GM04503 (cell line): ENCODE measurements at regions not wholly inside any gene's neighbourhood (a gene's known extent, or its start where the extent isn't known, plus 50 kb on each side); places are given as distances from the start of the nearest gene placed in this dataset.
A peak's percentile ranks its signal among the peaks of the same experiment; 100 is the strongest.

ENCODE experiments used
- DNase-seq: peaks from one replicate; pipeline ENCODE4 v3.0.0-alpha.2; 2012; ENCODE audit warnings: low read depth

- no peak for DNase-seq
These were observed 1095.1 kb downstream of the GALC start for GRCh38 chr14:86897704-86898513.

DNA sequence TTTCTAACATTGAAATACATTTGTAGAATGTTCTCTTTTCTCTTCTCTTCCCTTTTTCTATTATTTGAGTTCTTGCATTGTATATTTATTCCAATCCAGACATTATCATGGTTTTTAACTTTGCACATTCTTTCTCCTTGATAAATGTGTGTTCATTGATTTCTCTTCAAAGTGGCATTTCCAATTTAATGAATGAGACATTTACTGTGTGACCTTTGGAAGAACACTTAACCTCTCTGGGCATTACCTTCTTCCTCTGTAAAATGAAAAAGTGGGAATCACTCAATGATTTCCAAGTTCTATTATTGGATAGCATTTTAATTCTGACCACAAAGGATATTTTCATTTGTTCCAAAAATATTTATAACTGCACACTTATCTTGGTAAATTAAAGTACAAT is 1095.8 kb downstream of the GALC start:
- DNase-seq, result no peak

DNA sequence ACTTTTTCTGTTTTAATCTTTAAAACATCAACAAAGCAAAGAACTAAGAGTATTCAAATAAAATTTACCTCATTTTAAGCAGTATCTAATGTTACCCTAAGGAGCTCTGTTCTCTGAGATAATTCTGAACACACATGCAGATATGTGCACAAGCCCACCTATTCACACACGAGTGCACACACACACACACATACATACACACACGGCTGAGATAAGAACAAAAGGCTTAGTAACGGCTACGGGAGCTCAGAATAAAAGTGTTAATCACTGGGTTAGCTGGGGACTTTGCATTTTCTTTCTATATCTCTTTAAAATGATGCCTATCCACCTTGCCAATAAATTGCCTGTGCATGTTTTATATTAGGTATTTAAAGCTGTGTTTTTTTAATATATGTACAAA is 1096.3 kb downstream of the GALC start:
- no peak for DNase-seq

DNA sequence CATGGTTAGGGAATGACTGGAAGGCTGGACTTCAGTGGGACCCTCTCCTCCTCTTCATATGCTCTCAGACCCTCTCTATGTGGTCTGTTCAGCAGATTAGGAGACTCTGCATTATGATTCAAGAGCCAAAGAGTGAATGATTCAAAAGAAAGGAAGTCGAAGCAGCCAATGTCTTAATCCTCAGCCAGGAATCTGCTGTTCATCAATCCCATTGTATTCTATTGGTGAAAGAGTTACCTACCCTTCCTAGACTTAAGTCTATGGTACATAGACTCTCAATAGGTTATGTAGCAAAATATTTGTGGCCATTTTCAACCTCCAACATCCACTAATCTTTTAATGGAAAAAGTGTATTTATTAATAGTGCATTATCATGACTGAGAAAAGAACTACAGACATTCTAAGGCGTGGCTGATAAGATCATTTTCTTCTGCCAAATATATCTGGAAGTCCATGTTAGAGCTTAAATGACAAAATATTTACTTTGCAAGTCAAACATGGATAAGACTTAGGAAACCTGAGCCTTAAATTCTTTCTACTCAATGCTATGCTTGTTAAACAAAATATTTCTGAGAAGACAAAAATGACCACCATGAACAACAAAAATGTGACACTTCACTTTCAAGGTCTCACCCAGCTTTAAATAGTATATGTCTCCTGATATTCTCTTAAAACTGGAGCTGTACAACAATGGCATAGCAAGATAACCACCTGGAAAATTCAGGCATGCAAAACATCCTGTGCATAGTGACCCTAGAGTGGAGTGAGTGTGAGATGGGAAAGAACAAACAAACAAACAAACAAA is 1100.6 kb downstream of the GALC start:
- DNase-seq, result no peak

- no peak for DNase-seq
These were observed 1107.7 kb downstream of the GALC start for GRCh38 chr14:86885280-86885679.

DNA sequence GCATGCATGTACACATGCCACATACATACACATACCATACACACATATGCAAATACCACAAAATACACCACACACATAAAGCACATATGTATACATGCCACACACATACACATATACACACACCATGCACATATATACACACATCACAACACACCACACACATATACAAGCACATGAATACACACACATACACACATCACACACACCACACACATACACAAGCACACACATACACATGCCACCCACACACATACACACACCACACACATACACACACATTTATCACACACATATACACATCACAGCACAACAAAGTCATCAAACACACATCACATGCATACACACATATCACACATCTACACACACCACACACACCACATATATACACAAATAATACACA is 1108.5 kb downstream of the GALC start:
- no peak for DNase-seq

DNA sequence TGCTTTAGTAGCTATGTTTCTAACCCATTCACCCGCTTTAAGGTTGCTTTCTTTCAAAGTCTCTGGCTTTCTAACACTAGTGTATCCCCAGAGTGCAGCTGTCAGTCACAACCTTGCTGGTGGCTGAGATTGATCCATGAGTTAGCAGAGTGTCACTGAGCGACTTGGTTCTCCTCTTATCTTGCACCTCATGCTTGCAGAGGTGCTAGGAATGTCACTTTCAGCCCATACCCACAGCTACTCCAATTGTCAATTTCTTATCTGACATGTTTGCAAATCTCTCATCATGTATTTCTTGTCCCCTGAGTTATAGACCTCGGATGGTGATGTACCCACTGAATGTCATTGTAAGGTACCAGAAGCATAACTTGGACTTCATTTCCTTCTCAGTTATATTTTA is 1110.2 kb downstream of the GALC start:
- no peak for DNase-seq

GRCh38 chr14:86865934-86866333 is 1127.0 kb downstream of the GALC start:
- DNase-seq, result no peak

DNA sequence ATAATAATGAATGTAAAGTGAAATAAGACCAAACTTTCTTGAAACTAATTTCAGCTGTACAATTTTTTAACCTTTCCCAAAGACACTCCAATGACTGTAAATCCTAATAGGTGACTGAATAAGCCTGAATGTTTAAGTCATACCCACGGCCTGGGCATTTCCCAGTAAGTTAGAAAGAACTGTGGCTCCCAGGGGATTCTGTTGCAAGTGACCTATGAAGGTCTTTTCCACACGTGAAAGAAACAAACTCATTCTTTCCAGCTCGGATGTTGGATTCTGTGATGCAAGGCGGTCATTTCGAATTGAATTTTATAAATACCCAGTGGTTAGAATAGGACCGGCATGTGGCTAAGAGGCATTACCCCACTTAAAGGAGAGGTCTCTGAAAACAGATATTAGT is 1134.4 kb downstream of the GALC start:
- DNase-seq, result no peak

- peak; percentile 45 for DNase-seq
These were observed 1135.0 kb downstream of the GALC start for GRCh38 chr14:86858031-86858430.

DNA sequence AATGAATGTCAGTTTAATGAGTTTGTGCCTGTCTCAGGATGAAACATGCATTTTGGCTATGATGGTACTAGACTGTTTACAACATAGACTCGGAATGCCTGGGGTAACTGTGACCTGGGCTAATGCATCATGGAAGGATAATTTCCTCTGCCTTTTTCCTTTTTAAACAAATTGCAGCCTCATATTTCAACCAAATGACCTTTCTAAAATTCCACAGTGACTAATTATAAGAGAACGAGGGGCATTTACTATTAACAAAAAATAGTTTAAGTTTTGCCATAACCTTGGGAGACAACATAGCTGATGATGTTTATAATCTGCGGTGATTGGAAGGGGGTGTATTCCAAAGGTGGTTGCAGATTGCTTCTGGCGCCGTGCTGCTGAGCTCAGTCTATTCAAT is 1140.5 kb downstream of the GALC start:
- DNase-seq, result no peak

- DNase-seq, result no peak
These were observed 1145.8 kb downstream of the GALC start for GRCh38 chr14:86847140-86847539.

GRCh38 chr14:86838363-86838762 is 1154.6 kb downstream of the GALC start:
- DNase-seq, result no peak

- DNase-seq, result no peak
These were observed 1166.3 kb downstream of the GALC start for GRCh38 chr14:86826661-86827060.

DNA sequence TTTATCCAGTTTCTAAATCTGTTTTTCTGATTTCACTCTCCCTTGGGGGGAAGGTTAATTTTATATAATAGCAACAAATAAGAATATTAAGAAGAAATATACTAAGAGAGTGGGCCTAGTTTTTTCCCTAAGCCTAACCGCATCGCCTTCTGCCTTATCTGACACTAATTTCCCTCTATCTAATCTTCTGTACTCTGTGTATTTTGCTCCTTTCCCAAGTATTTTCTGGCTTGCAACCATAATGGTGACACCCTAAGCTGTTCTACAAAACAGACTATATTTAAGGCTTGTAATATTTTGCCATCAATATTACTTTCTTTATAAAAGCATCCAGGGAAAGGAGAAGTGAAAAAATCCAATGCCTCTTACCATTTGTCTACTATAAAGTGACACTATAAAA is 1168.8 kb downstream of the GALC start:
- no peak for DNase-seq

DNA sequence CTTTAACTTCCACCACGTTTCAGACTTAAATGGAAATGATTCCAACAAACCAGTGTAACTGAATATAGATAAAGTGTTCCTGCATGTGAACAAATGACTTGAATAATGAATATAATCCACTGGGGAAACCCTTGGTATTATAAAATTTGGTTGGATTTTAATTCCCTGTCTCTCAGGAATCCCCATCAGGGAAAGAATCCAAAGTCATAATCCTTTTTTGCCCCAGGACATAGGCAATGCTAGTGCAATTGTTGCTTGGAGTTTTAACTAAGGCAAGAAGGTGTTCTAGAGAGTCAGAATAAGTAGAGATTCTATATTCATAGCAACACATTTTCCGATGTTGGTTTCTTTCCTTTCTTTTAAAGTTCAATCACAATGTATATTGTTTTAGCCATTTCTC is 1169.4 kb downstream of the GALC start:
- no peak for DNase-seq

DNA sequence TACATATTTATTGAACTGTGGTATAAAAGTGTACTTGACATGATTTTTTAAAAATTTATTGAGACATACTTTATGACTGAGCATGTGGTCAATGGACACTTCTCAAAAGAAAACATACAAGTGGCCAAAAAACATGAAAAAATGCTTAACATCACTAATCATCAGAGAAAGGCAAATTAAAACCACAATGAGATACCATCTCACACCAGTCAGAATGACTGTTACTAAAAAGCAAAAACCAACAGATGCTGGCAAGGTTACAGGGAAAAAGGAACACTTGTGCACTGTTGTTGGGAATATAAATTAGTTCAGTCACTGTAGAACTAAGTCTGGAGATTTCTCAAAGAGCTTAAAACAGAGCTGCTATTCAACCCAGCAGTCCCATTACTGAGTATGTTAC is 1177.6 kb downstream of the GALC start:
- no peak for DNase-seq

DNA sequence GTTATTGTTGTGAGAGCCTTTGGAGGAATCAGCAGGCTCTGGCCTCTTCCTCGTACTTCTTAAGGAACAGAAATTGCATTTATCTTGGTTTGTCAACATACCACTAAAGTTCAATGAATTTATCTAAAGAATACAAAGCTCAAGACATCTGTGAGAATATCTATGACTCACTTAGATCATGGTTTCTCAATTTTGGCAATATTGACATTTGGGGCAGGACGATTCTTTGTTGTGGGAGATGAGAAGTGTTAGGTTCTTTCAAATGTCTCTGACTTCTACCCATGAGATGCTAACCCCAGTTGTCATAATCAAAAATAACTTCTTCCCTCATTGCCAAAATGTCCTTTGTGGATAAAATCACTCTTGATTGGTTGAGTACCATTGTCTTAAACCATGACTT is 1190.3 kb downstream of the GALC start:
- no peak for DNase-seq

GRCh38 chr14:86799244-86799647 is 1193.7 kb downstream of the GALC start:
- DNase-seq, result peak; percentile 95

GRCh38 chr14:86798330-86798729 is 1194.7 kb downstream of the GALC start:
- no peak for DNase-seq

DNA sequence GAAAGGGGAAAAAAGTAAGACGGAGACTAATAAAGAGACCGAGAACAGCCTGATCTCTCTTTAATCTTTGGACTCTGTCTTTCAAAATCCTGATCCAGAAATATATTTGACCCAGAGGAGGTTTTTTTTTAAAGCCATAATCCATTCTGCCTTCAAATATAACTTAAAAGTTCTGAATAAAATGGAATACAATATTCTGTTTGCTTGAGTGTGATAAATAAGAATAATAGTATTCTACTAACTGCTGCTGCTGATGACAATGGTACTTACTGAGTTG is 1196.0 kb downstream of the GALC start:
- DNase-seq, result no peak

- peak; percentile 90 for DNase-seq
These were observed 1196.5 kb downstream of the GALC start for GRCh38 chr14:86796221-86797074.

GRCh38 chr14:86794689-86795088 is 1198.3 kb downstream of the GALC start:
- DNase-seq, result no peak
